HG02759 (cell line): ENCODE measurements at regions not wholly inside any gene's neighbourhood (a gene's known extent, or its start where the extent isn't known, plus 50 kb on each side); places are given as distances from the start of the nearest gene placed in this dataset.

Source experiments
- ATAC-seq: cut with Tn5 transposase; IDR thresholded peaks from one replicate; pipeline ENCODE4 v1.9.1; 2021; ENCODE audit warnings: mild to moderate bottlenecking, moderate library complexity; ENCODE audit not compliant: unreplicated experiment

DNA sequence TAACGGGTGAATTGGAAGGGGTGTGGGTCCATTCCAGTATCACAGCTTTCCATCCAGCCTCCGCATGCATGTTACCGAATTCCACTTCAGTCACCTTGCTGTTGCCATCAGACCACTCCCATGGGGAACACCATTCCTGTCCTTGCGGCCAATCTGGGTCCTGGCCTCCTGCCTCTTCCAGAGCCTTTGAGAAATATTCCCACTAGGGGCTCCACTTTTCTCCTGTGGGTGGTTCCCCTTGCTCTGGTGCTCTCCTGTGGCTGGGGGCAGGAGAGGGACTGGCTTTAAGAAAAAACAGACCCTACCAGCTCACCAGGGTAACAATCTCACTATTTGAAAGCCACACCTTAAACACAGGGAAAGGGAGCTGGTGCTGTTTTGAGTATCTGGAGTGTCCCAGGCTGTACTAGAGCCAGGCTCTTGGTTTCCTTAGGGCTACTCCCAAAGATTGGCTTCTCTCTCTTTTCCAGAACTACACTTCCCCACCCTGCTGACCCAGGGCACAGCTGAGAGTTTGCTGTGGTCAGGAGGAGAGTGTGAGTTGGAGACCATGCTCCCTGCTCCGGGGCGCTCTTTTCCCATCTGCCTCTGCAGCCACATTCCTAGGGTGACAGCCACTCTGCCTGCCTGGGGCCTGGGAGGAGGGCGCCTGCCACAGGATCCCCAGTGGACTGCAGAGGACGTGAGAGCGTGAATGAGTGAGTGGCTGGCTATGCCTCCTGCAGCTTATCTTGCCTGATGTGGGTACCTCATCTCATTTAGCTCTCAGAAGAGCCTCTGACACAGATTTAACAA is 460.8 kb upstream of the HS6ST1 start:
- no peak for ATAC-seq

DNA sequence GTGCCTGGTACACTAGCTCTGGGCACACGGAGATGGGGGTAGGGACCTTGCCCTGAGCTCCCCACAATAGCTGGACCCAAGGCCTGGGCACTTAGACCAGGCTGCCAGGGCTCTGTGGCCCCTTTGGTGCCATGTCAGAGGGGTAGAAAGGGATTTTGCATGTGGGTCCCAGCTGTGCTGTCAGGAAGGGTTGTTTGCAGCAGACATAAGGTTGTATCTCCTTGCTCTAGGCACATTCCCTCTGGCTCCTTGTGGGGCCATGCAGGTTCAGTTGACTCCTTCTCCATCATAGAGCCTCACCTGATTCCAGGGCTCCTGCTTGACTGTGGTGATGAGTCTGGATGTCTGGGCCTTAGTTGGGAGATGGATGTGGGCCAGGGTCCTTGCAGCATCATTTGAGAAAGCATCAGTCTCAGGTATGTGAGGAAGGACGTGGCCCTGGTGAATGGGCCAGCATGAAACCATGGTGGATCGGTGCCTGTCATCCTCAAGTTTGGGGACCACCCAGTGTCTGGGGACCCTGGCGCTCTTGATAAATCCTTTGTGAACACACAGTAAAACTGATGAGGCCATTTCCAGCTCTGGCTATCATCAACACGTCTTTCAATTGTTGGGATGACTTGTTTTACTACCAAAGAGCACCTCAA is 461.9 kb upstream of the HS6ST1 start:
- no peak for ATAC-seq

DNA sequence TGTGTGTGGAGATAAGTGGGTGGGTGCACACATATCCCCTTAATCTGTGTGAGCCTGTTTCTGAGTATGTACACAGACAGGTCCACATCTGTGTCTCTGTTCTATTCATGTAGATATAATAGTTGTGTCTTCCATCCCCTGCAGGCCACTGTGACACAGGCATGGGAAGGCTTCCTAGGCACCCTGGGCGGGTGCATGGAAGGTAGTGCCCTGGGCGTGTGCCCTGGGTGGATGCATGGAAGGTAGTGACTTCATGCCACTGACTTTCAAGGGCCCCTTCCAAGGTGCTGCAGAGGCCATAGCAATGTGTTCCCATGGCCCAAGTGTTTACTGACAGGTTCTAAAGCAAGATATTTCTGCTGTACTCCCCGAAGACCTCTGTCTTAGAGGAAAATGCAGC is 462.5 kb upstream of the HS6ST1 start:
- ATAC-seq = no peak

DNA sequence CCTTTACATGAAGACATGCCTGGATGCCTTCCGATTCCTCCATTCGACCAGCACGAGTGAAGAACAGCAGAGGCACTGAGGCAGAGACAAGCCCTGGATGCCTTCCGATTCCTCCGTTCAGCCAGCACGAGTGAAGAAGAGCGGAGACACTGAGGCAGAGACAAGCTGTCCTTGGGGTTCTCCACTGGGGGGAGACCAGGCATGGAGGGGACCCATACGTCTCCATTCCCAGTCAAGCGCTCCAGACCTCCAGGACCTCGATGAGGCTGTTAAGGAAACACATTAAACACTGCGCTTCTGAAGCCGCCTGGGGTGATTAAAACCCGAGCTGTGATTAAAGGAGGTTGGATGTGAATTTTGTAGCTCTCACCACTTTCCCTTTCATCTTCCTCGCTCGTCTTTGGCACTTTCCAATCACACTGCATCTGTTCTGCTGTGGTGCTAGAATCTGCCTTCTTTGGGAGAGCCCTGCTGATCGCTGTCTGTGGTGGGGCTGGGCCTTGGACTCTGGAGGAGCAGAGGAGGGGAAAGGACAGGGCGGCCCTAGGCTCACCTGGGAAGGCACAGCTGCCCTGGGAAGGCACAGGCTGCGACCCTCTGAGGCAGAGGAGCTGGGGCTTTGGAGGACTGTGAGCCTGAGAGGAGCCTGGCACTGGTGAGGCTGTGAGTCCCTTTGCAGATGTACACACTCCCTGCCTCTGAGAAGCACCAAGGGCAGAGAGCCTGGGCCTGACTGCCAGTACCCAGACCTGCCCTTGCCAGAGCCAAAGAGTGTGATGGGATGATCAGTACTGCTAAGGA is 463.1 kb upstream of the HS6ST1 start:
- ATAC-seq = no peak

DNA sequence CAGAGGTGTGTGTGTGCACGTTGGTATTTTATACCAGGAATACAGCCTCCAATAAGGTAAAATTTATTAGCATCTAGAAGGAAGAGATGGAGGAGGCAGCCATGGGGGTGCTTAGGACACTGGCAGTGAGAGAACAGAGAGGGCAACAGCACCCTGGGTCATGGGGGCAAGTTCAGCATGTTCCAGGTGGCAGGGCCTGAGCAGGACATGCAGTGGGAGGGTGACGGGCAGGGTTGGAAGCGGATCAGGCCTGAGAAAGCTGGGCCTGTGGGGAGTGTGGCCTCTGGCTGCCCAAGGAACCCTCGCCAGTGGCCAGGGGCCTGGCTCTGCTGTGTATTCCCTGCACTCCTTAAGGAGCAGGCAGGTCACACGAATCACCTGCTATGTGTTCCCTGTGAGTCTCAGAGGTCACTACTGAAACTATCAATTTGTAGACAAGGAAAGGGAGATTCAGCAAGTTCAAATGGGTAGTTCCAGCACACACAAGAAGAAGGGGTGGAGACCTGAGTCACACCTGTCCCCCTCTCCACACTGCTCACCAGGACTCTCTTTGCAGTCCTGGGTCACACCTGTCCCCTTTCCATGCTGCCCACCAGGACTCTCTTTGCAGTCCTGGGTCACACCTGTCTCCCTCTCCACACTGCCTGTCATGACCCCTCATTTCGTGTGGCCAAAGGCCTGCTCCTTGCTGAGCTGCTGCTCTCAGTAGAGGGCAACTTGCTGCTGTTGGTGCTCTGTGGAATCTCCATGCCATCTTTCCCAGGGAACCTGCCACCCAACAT is 463.9 kb upstream of the HS6ST1 start:
- no peak for ATAC-seq

DNA sequence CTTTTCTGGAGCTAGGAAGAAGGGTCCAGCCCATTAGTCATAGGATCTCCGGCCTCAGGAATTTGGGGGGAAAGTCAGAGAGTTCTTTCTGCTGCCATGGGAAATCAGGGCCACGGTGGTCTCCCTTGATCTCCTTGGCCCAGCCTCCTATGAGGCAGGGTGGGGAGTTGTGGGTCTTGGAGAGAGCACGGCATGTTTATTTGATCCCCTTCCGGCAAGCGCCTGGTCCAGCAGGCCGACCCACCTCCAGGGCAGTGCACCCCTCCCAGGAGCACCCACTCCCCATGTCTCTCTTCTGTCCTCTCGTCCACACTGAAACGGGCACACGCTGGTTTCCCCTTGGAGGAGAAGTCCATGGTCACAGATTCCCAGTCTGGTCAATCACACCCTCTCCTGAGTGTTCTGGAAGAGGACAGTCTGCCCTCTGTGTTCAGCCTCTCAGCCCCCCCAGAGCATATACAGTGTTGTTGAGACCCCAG is 464.6 kb upstream of the HS6ST1 start:
- ATAC-seq = no peak

DNA sequence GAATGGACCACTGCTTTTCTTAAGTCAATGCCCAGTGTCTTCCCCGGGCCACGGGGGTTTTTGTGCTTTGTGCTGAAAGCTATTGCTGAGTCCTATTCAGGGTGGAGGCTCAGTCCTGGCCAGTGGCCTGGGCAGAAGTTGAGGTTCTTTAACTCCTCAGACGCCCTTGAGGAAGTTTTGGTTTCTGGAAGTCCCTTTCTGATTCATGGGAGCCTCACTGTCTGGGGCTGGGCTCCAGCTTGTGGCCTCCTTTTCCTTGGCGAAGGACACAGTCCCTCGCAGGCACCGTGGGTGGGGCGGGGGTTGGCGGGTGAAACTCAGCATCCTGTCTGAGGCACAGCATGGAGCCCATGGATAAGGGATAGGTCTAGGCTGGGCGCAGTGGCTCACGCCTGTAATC is 465.2 kb upstream of the HS6ST1 start:
- ATAC-seq = no peak

DNA sequence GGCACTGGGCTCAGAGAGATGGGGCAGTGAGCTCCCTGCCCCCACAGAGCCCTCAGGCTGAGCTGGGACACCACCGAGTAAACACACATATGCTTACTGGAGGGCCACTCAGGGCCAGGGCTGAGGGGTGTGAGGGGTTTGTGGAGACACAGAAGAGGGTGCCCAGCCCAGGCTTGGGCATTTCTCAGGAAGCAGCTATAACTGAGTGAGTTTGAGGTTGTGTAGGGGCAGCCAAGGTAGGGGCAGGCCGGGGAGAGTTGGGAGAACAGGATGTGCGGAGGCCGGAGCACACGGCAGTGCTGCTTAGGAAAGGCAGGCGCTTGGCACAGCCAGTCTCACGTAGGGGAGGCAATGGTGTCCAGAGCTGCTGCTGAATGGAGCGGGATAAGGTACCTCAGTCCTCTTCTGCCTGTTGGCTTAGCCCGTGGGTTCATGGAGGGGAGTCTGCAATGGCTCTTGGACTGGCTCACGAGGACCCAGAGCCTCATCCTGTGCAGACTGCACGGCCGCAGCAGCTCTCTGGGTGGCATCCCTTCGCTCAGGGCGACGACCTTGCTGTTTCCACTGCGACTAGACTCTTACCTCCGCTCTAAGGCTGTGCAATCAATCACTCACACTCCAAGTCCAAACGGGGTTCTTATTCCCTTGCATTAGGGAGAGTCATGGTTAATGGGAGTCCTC is 466.1 kb upstream of the HS6ST1 start:
- ATAC-seq = no peak

DNA sequence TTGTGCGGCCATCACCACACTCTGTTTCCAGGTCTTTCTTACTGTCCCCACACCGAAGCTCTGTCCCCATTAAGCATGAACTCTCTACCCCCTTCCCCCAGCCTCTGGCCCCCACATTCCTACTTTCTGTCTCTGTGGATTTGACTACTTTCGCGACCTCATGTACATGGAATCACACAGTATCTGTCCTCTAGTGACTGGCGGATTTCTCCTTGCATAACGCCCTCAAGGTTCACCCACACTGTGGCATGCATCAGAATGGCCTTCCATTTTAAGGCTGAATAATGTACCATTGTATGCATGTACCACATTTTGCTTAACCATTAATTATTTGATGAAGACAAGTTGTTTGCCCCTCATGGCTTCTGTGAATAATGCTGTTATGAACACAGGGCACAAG is 467.6 kb upstream of the HS6ST1 start:
- ATAC-seq = no peak

DNA sequence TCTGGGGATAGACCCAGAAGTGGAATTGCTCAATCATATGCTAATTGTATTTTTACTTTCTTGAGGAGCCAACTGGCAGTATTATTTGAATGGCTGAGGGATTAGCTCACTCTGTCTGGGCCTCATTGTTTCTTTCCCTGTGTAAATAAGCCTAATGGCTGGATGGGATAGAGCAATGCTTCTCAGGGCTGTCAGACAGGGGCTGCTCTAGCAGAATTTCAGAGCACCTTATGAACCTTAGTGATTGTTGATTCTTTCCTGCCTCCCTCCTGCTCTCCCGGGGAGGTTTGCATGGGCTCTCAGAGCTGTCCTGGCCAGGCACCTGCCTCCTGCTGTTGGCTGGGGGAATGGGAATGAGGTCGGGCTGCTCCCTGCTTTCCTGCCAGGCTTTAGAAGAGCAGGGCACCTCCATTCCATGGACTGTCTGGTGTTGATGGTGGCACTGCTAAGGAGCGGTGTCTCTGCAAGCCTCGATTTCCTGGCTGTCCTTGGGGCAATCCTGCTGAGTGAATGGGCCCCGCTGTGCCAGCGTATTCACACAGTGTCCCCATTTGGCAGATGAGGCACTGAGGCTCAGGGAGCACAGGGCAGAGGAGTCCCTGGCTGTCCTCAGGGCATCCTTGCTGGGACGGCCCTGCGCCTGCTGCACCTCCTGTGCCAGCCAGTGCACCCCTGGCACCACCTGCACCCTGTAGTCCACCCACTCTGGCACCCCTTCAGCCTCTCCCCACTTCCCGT is 468.2 kb upstream of the HS6ST1 start:
- no peak for ATAC-seq

DNA sequence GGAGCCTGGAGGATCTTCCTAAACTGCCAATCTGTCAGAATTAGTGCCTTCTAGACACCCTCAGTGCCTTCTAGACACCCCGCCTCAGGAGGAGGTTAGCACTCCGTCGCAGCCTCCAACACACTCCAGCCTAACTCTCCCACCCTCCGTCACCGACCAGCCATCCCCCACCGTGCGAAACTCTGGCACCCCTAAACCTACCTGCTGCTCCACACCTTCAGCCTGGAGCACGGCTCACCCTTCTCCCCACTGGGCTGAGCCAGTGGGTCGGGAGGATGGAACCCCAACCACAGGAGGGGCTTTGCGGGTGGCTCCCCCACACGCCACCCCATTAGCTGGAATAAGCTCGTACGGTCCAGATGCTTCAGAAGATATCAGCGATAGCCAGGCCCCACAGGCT is 468.9 kb upstream of the HS6ST1 start:
- ATAC-seq = no peak

DNA sequence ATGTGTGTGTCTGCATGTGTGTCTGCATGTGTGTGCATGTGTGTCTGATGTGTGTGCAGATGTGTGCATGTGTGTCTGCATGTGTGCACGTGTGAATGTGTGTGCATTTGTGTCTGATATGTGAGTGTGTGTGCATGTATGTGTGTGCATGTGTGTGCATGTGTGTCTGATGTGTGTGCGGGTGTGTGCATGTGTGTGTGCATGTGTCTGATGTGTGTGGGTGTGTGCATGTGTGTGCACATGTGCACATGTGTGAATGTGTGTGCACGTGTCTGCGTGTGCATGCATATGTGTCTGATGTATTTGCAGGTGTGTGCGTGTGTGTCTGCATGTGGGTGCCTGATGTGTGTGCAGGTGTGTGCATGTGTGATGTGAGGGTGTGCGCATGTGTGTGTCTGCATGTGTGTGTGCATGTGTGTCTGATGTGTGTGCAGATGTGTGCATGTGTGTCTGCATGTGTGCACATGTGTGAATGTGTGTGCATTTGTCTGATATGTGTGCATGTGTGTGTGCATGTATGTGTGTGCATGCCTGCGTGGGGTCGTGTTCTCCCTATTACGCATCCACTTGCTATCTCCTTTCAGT is 470.1 kb upstream of the HS6ST1 start:
- ATAC-seq = no peak

DNA sequence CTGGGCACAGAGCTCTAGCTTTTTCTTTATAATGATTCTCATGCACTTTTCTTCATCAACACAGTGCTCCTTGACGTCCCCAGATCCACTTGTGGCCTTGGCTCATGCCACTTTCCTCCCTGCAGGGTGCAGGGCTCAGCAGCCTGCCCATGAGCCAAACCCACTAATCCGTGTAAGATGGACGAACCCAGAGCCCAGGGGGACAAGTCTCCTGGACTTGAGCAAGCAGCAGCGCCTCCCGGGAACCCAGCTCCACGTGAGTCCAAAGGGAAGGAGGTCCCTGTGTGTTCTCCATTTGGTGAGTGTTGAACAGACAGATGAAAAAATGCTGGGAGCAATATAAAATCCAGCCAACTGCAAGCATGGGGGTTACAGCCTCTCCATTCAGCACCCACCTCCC is 470.6 kb upstream of the HS6ST1 start:
- no peak for ATAC-seq

DNA sequence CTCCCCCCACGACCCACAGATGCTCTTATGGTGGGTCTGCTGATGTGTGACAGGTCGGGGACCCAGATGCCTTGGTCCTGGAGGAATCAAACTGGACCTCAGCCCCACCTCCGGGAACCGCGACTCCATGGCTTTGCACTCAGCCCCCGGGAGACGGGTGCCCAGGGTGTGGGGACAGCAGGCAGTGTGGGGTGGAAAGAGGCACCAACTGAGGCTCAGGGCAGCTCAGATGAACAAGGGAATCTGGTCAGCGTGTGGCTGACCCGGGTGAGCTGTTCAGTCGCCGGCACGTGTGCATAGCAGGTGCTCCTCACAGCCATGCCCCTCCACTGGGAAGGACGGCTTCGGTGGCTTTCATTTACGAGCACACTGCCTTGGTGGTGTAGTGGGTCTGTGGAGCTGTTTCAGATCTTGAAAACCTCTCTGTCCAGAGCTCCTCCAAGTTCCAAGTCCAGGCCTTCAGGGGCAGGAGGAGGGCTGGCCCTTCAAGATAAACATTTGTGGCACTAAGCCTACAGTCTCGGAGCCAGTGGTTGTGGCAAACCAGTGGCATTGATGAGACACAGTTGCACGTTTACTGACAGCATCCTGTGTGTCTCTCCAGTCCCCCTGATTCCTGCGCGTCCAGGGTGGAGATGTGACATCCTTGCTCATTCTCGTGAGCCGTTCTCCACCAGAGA is 471.2 kb upstream of the HS6ST1 start:
- ATAC-seq = no peak

DNA sequence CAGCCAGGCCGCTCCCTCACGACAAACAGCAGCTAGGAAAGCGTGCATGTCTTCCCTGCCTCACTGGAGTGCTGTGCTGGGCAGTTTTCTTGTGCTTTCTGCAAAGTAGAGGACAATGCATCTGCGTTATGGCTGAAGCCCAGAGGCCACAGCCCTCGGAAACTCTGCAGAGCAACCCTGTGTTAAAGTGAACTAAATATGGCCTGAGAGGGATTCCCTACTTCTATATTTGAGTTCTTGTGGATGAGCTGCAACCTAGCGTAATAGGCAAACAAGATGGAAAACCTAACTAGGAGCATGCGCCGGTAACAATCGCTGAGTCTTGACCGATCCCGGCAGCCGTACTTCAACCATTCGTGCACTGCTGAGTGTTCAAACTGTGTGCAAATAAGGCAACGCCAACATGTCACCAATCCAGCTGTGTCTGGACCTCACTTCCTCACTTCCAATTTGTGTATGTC is 471.9 kb upstream of the HS6ST1 start:
- no peak for ATAC-seq

DNA sequence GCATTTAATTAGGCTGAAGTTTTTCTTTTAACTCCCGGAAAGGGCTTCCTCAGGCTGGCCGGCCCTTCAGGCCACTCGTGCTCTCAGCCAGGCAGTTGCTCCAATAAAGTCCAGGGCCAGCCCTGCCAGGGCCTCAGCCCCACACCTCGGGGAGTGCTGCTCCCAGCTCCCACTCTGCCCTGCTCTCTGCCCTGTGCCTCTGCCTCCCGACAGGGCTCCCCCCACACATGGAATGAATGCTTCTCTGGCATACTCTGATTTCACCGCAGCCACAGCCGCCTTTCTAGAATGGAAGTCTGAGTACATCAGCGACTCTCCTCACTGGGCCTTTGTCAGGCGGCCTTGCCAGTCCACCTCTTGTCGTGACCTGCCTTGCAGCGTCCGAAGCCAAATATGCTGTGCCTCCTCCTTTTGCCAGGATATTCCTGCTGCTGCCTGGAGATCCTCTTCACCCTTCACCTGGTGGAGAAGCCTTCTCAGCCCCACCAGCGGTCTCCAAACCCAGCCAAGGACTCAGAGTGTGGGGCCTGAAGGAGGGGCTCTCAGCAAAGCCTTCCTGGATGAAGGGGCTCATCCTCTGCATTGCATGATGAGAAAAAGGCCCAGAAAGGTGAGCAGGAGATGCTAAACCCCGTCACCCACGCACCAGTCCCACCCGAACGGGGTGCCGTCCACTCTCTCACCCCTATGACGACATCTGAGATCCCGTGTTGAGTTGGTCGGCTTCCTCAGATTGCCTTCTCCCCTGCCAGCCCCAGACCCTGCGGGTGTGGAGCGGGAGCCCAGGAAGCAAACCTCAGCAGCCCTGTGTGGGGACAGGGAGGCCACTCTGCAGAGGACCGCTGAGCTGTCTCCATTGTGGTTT is 472.7 kb upstream of the HS6ST1 start:
- no peak for ATAC-seq

DNA sequence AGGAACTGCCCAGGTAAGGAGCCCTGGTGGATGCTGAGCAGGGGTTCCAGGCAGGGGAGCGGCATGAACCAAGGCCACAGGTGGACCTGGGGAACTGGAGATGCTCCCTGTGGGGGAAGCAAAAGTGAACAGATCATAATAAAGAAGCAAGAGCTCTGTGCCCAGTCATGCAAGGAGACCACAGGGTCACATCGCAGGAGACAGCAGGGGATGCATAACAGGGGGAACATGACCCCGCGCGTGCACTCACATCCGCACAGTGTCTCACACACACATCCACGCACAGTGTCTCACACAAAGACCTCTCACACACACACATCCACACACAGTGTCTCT is 473.3 kb upstream of the HS6ST1 start:
- no peak for ATAC-seq
